Lower lobe of right lung (tissue), 2 donors: ENCODE measurements at regions not wholly inside any gene's neighbourhood (a gene's known extent, or its start where the extent isn't known, plus 50 kb on each side); places are given as distances from the start of the nearest gene placed in this dataset.

ENCODE experiments used
- ATAC-seq, 2 donors: fragments of 200-7000 bp; cut with Tn5 transposase; one replicate each; pipeline ENCODE4 v1.9.1; 2020 to 2022; ENCODE audit warnings: mild to moderate bottlenecking in 2 of 2, moderate library complexity in 2 of 2
- DNase-seq: peaks from one replicate; pipeline ENCODE4 v3.0.0-alpha.2; 2020
- H3K27ac ChIP-seq: fragments of 200-600 bp; one replicate; pipeline ENCODE4 v1.8.0; 2022
- H3K27me3 ChIP-seq: fragments of 200-600 bp; one replicate; pipeline ENCODE4 v1.8.0; 2022; ENCODE audit warnings: low read depth
- H3K36me3 ChIP-seq: fragments of 200-600 bp; one replicate; pipeline ENCODE4 v1.8.0; 2022; ENCODE audit warnings: mild to moderate bottlenecking
- H3K4me1 ChIP-seq: fragments of 200-600 bp; one replicate; pipeline ENCODE4 v1.8.0; 2022
- H3K4me3 ChIP-seq: fragments of 200-600 bp; one replicate; pipeline ENCODE4 v1.8.0; 2022; ENCODE audit warnings: mild to moderate bottlenecking
- H3K9me3 ChIP-seq: fragments of 200-600 bp; one replicate; pipeline ENCODE4 v1.8.0; 2022
- CTCF ChIP-seq: fragments of 200-600 bp; IDR thresholded peaks from one replicate; pipeline ENCODE4 v1.8.0; 2022; ENCODE audit warnings: antibody characterized with exemption, mild to moderate bottlenecking
- intact Hi-C: fragments of 100-400 bp; cut with DNase I; formaldehyde crosslinking; loops from one replicate; pipeline ENCODE4 v1.11.0; 2022
- donor health status: DM: no; HTN: yes; CAD: no; lungs with severe emphysema.

- DNase-seq: no peak
- Histone ChIP-seq H3K9me3 (no peaks in the 10 kb centered on the region), H3K36me3 (no peaks in the 10 kb centered on the region), H3K4me1 (no peaks in the 10 kb centered on the region), H3K4me3 (no peak overlapping the region), H3K27me3 (no peaks in the 10 kb centered on the region), H3K27ac (no peak overlapping the region)
- TF ChIP-seq CTCF: no peak
- ATAC-seq: no peak
- intact Hi-C loops: no loop called here
These were observed 191.2 kb upstream of the SAMSN1 start for GRCh38 chr21:14737284-14737691.

- DNase-seq (no peak), ATAC-seq (no peak)
- Histone ChIP-seq H3K4me1 (no peaks in the 10 kb centered on the region), H3K36me3 (no peaks in the 10 kb centered on the region), H3K4me3 (no peak overlapping the region), H3K27ac (no peak overlapping the region), H3K9me3 (no peaks in the 10 kb centered on the region), H3K27me3 (no peaks in the 10 kb centered on the region)
- intact Hi-C loops: no loop called here
- no peak for TF ChIP-seq CTCF
These were observed 190.6 kb upstream of the SAMSN1 start for GRCh38 chr21:14736672-14737071.

GRCh38 chr21:14736162-14736561 is 190.0 kb upstream of the SAMSN1 start:
- ATAC-seq: no peak
- no peak for TF ChIP-seq CTCF
- Histone ChIP-seq H3K9me3 (no peaks in the 10 kb centered on the region), H3K4me3 (no peak overlapping the region), H3K27me3 (no peaks in the 10 kb centered on the region), H3K36me3 (no peaks in the 10 kb centered on the region), H3K27ac (no peak overlapping the region), H3K4me1 (no peaks in the 10 kb centered on the region)
- intact Hi-C loops: no loop called here
- no peak for DNase-seq

- H3K27ac ChIP-seq: no peak overlapping the region
- DNase-seq (no peak), ATAC-seq (no peak)
- no peaks in the 10 kb centered on the region for H3K27me3 ChIP-seq
- H3K4me1 ChIP-seq: no peaks in the 10 kb centered on the region
- no peak overlapping the region for H3K4me3 ChIP-seq
- intact Hi-C loops: no loop called here
- no peaks in the 10 kb centered on the region for H3K36me3 ChIP-seq
- H3K9me3 ChIP-seq: no peaks in the 10 kb centered on the region
- no peak for TF ChIP-seq CTCF
These were observed 188.7 kb upstream of the SAMSN1 start for GRCh38 chr21:14734833-14735232.

- no peak for TF ChIP-seq CTCF
- Histone ChIP-seq H3K27me3 (no peaks in the 10 kb centered on the region), H3K4me1 (no peaks in the 10 kb centered on the region), H3K9me3 (no peaks in the 10 kb centered on the region), H3K36me3 (no peaks in the 10 kb centered on the region), H3K27ac (no peak overlapping the region), H3K4me3 (no peak overlapping the region)
- ATAC-seq (no peak), DNase-seq (no peak)
- intact Hi-C loops: no loop called here
These were observed 188.1 kb upstream of the SAMSN1 start for GRCh38 chr21:14734191-14734590.

GRCh38 chr21:14725219-14725618 is 179.1 kb upstream of the SAMSN1 start:
- DNase-seq (no peak), ATAC-seq (no peak)
- no peaks in the 10 kb centered on the region for H3K36me3 ChIP-seq
- intact Hi-C loops: no loop called here
- no peak for TF ChIP-seq CTCF
- H3K9me3 ChIP-seq: no peaks in the 10 kb centered on the region
- no peaks in the 10 kb centered on the region for H3K27me3 ChIP-seq
- no peak overlapping the region for H3K27ac ChIP-seq
- no peaks in the 10 kb centered on the region for H3K4me1 ChIP-seq
- no peak overlapping the region for H3K4me3 ChIP-seq
